ENCODE measurements at regions not wholly inside any gene's neighbourhood (a gene's known extent, or its start where the extent isn't known, plus 50 kb on each side); places are given as distances from the start of the nearest gene placed in this dataset.

DNA sequence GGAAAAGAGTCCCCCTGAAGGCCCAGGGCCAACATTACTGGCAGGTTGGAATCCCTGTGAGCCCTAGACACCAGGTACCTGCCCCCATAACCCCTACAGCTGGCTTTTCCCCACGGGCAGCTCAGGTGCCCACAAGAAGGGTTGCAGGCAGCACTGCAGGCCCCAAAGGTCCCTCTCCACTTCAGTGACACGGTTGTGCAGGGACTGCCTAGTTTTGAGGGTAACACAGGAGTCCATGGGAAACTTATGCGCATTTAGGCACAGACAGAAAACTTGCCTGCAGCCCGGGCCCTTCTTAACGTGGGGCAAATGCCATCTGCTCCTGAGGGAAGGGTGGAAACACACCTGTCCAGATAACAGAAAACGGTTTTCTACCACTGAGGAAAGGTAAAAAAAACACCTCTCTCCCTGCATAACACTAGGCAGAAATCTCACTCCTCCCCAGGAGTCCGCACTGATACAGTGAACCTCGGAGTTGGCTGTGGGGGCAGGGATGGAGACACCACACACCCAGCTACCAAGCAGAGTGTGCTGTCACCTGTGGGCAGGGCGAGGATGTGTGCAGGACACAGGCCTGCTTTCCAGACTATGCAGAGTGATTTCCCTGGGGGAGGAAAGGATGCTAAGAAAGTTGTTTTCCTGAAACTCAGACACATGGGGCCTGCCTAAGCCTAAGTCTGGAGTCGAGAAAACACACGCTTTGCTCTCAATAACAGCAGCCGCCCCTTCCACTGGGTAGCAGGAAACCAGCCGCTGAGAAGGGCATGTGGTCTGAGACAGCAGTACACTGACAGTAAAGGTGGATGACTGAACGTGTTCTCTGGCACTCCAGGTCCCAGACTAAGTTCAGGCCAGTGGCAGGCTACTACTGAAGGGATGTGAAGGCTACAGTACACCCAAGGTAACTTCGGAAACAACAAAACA lies 819.4 kb downstream of the DCDC2C start:
- no peaks in the 10 kb centered on the region for H3K9me3 ChIP-seq (ENCODE audit: control insufficient read depth, low read length)
- no peaks in the 10 kb centered on the region for H3K36me3 ChIP-seq (ENCODE audit: control insufficient read depth, insufficient read depth, low read length)
- no peak overlapping the region for H3K4me3 ChIP-seq (ENCODE audit: extremely low read depth, insufficient read depth, low read length, poor library complexity, severe bottlenecking)
- no peak overlapping the region for H3K27ac ChIP-seq (ENCODE audit: low read depth, low read length, severe bottlenecking)
- H3K4me1 ChIP-seq (ENCODE audit: control insufficient read depth, insufficient read depth, low read length, poor library complexity, severe bottlenecking): no peaks in the 10 kb centered on the region
- 83 to 91% methylated on average over 9 to 10 of the region's 15 CpGs for WGBS, 2 experiments (ENCODE audit: insufficient coverage in 2 of 2)

DNA sequence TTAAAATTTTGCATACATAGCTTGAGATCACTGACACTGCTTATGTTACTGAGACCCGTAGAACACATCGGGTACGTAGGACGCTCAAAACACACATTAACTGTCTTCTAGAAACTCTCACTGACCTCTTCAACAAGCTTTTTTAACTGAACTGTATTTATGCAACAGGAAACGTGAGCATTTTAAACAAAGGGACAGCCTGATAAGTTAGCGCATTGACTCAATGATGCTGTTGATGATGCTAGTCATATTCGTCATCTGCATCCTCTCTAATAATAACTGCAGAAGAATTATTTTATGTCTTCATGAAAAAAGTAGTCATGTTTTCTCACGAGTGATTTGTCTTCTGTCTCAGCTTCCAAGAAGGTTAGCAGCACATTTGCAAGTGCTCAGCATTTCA lies 824.0 kb downstream of the DCDC2C start:
- H3K4me3 ChIP-seq (ENCODE audit: extremely low read depth, insufficient read depth, low read length, poor library complexity, severe bottlenecking): no peak overlapping the region
- H3K4me1 ChIP-seq (ENCODE audit: control insufficient read depth, insufficient read depth, low read length, poor library complexity, severe bottlenecking): no peaks in the 10 kb centered on the region
- 87 to 94% methylated on average over 4 to 6 of the region's 8 CpGs for WGBS, 2 experiments (ENCODE audit: insufficient coverage in 2 of 2)
- H3K9me3 ChIP-seq (ENCODE audit: control insufficient read depth, low read length): no peaks in the 10 kb centered on the region
- no peaks in the 10 kb centered on the region for H3K36me3 ChIP-seq (ENCODE audit: control insufficient read depth, insufficient read depth, low read length)
- no peak overlapping the region for H3K27ac ChIP-seq (ENCODE audit: low read depth, low read length, severe bottlenecking)

DNA sequence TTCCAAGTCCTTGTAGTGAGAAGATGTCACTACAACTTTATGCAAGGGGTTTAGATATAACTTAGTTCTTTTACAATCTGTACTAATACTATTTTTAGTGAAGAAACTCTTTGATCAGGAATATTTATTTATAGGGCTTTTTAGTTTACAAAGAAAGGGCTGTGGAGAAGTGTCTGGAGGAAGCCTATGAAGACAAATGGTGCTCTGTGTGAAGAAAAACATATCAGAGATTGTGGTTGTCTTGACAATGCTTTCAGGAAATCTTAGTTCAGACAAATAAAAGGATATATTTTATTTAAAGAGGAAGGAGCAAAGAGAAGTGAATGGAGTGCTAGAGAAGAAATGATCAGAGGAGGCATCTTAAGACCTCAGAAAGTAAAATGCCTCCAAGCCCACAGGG lies 824.9 kb downstream of the DCDC2C start:
- Histone ChIP-seq H3K27ac (ENCODE audit: low read depth, low read length, severe bottlenecking) (no peak overlapping the region), H3K9me3 (ENCODE audit: control insufficient read depth, low read length) (no peaks in the 10 kb centered on the region), H3K4me3 (ENCODE audit: extremely low read depth, insufficient read depth, low read length, poor library complexity, severe bottlenecking) (no peak overlapping the region), H3K36me3 (ENCODE audit: control insufficient read depth, insufficient read depth, low read length) (no peaks in the 10 kb centered on the region), H3K4me1 (ENCODE audit: control insufficient read depth, insufficient read depth, low read length, poor library complexity, severe bottlenecking) (no peaks in the 10 kb centered on the region)

DNA sequence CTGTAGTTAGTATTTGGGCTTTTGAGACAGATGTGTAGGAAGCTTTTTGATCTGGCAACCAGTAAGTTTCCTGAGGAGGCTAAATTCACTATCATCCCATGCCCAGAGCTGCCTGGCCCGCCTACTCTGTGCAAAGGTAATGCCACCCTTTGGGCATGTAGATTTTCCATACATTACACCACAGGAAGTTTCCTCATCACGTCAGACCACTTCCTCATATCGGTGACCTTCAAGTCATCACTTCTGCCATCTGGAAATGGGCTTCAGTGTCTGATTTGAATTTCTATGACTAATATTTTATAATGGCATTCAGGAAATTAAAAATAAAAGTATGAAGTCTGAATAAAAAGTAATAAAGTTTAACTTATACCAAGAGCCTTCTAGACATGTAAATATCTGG lies 825.4 kb downstream of the DCDC2C start:
- H3K4me3 ChIP-seq (ENCODE audit: extremely low read depth, insufficient read depth, low read length, poor library complexity, severe bottlenecking): no peak overlapping the region
- WGBS, 2 experiments (ENCODE audit: insufficient coverage in 2 of 2): 60 to 100% methylated on average over 1 of the region's 3 CpGs
- no peaks in the 10 kb centered on the region for H3K9me3 ChIP-seq (ENCODE audit: control insufficient read depth, low read length)
- H3K4me1 ChIP-seq (ENCODE audit: control insufficient read depth, insufficient read depth, low read length, poor library complexity, severe bottlenecking): no peaks in the 10 kb centered on the region
- H3K36me3 ChIP-seq (ENCODE audit: control insufficient read depth, insufficient read depth, low read length): no peaks in the 10 kb centered on the region
- no peak overlapping the region for H3K27ac ChIP-seq (ENCODE audit: low read depth, low read length, severe bottlenecking)

DNA sequence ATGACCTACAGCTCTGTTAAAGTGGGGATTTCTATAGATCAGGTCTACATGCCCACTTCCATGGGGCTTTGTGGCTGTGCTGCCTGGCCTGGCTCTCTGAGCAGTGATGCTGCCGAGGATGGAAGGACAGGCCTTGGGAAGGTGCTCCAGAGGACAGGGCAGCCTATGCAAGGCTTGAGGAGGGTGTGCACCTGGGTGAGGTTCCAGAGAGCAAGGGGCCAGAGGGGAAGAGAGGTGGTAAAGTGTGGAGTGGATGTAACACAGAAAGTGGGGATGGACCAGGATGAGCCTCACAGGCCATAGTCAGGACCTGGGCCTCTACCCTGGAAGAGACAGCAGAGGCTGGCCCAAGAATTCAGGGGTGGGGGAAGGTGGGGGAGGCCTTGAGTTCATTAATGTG lies 826.4 kb downstream of the DCDC2C start:
- 85 to 100% methylated on average over 1 of the region's 1 CpG for WGBS, 2 experiments (ENCODE audit: insufficient coverage in 2 of 2)
- Histone ChIP-seq H3K4me3 (ENCODE audit: extremely low read depth, insufficient read depth, low read length, poor library complexity, severe bottlenecking) (no peak overlapping the region), H3K4me1 (ENCODE audit: control insufficient read depth, insufficient read depth, low read length, poor library complexity, severe bottlenecking) (no peaks in the 10 kb centered on the region)

DNA sequence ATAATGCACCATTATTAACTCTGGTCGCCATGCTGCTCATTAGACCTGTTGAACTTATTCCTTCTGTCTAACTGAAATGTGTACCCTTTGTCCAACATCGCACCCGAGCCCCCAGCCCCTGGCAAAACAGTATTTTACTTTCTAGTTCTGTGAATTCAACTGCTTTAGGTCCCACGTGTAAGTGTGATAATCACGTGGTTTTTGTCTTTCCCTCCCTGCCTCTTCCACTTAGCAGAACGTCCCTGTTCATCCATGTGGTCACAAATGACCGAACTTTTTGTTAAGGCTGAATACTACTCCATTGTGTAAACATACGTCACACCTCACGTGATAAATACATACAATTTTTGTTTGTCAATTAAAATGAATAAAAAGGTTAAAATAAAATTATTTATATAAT lies 826.9 kb downstream of the DCDC2C start:
- no peaks in the 10 kb centered on the region for H3K9me3 ChIP-seq (ENCODE audit: control insufficient read depth, low read length)
- WGBS, 2 experiments (ENCODE audit: insufficient coverage in 2 of 2): 77 to 82% methylated on average over 5 of the region's 9 CpGs
- H3K4me1 ChIP-seq (ENCODE audit: control insufficient read depth, insufficient read depth, low read length, poor library complexity, severe bottlenecking): no peaks in the 10 kb centered on the region
- H3K4me3 ChIP-seq (ENCODE audit: extremely low read depth, insufficient read depth, low read length, poor library complexity, severe bottlenecking): no peak overlapping the region
- no peak overlapping the region for H3K27ac ChIP-seq (ENCODE audit: low read depth, low read length, severe bottlenecking)
- no peaks in the 10 kb centered on the region for H3K36me3 ChIP-seq (ENCODE audit: control insufficient read depth, insufficient read depth, low read length)

More for the DNA sequence above, 826.4 kb downstream of the DCDC2C start:
- Histone ChIP-seq H3K36me3 (ENCODE audit: control insufficient read depth, insufficient read depth, low read length) (no peaks in the 10 kb centered on the region), H3K27ac (ENCODE audit: low read depth, low read length, severe bottlenecking) (no peak overlapping the region), H3K9me3 (ENCODE audit: control insufficient read depth, low read length) (no peaks in the 10 kb centered on the region)

DNA sequence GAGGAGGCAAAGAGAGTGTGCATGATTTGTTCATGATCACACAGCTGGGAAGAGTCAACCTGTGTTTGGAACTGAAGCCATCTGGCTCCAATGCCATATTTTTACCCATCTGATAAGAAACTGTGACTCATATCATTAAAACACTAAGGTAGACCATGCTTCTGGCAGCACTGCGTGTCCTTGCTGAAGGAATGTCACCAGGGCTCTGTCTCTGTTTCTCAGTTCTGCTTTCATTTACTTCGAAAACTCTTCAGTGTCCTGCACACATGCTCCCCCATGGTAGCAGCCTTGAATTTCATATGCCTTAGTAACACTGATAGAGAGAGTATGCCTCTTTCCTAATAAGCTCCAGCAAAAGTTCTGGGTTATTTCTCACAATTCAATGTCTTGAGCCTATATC lies 830.4 kb downstream of the DCDC2C start:
- Histone ChIP-seq H3K36me3 (ENCODE audit: control insufficient read depth, insufficient read depth, low read length) (no peaks in the 10 kb centered on the region), H3K9me3 (ENCODE audit: control insufficient read depth, low read length) (no peaks in the 10 kb centered on the region), H3K4me1 (ENCODE audit: control insufficient read depth, insufficient read depth, low read length, poor library complexity, severe bottlenecking) (no peaks in the 10 kb centered on the region), H3K4me3 (ENCODE audit: extremely low read depth, insufficient read depth, low read length, poor library complexity, severe bottlenecking) (no peak overlapping the region), H3K27ac (ENCODE audit: low read depth, low read length, severe bottlenecking) (no peak overlapping the region)
- 89 to 96% methylated on average over 1 to 2 of the region's 2 CpGs for WGBS, 2 experiments (ENCODE audit: insufficient coverage in 2 of 2)

DNA sequence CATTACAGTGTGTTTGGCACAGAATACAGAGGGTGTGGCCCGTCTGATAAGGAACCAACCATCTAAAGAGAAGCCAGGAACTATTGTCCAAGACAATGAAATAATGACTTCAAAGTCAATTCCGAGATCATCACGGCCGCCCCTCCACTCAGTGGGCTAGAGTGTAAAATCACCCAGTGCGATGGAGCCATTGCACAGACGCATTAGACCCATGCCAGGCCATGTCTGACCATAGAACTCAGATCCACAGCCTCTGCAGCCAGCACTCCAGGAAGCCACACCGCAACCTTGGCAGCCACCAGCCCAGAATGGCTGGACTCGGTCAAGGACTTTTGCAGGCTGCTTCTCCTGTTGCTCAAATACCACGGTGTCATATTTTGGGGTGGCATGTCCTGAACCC lies 835.7 kb downstream of the DCDC2C start:
- WGBS, 2 experiments (ENCODE audit: insufficient coverage in 2 of 2): 90 to 94% methylated on average over 7 to 8 of the region's 9 CpGs
- H3K36me3 ChIP-seq (ENCODE audit: control insufficient read depth, insufficient read depth, low read length): no peaks in the 10 kb centered on the region
- no peak overlapping the region for H3K27ac ChIP-seq (ENCODE audit: low read depth, low read length, severe bottlenecking)
- no peaks in the 10 kb centered on the region for H3K4me1 ChIP-seq (ENCODE audit: control insufficient read depth, insufficient read depth, low read length, poor library complexity, severe bottlenecking)
- H3K4me3 ChIP-seq (ENCODE audit: extremely low read depth, insufficient read depth, low read length, poor library complexity, severe bottlenecking): no peak overlapping the region
- H3K9me3 ChIP-seq (ENCODE audit: control insufficient read depth, low read length): no peaks in the 10 kb centered on the region

DNA sequence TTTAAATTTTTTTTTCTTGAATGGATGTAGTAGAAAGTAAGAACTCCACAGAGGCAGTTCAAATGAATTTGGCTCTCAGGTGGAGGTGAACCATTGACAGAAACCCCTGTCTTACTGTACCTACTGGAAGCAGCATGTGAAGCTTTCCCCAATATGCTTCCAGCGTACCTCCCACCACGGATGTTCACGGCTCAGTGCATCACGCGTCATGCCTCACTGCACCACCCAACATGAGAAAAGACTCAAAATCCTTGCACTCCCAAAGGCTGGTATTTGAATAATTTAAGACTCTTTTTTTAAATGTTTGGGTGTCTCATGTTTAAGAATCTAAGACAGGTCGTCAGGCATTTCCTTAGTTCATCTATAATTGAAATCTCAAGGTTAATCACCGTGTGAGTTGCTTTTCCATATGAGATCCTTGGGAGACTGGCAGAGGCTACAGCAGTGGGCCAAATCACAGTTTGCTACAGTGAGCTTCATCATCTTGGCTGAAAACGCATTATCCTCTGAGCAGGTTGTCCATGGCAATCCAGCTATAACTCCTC lies 846.4 kb downstream of the DCDC2C start:
- Histone ChIP-seq H3K4me1 (ENCODE audit: control insufficient read depth, insufficient read depth, low read length, poor library complexity, severe bottlenecking) (no peaks in the 10 kb centered on the region), H3K36me3 (ENCODE audit: control insufficient read depth, insufficient read depth, low read length) (no peaks in the 10 kb centered on the region), H3K27ac (ENCODE audit: low read depth, low read length, severe bottlenecking) (no peak overlapping the region), H3K4me3 (ENCODE audit: extremely low read depth, insufficient read depth, low read length, poor library complexity, severe bottlenecking) (no peak overlapping the region), H3K9me3 (ENCODE audit: control insufficient read depth, low read length) (no peaks in the 10 kb centered on the region)
- 93 to 96% methylated on average over 3 to 5 of the region's 8 CpGs for WGBS, 2 experiments (ENCODE audit: insufficient coverage in 2 of 2)

DNA sequence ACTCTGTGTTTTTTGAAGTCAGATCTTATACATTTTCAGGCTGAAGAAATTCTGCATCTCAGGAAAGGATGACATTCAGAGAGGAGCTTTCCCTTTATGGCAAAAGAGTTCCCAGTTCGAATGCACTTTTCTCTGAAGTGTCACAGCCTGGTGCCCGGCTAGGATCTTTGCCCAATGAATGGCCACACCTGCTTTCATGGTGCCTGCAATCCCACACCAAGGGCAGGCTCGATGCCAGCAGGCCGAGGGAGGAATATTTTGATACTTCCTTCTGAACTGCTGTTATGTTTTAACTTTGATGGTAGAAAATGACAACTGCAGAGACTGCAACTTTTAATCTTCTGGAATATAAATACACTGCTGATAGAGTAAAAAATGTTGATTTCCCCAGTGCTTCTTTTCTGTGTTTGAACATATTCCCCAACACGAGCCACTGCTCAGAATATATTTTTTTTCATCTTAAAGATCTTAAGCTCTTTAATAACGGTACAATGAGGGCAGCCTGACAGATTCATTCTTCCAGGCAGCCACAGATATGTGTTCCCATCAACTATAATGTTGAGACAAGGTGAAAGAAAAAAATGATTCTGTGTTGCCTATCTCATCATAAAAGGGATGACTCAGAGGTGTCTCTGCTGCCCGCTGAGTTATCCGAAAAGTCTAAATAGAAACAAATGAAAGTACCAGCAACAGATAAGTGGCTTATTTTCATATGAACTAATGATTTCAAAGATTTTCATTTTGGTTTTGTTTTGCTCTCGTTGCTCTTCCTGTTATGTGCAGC lies 848.5 kb downstream of the DCDC2C start:
- 89 to 96% methylated on average over 2 to 7 of the region's 9 CpGs for WGBS, 2 experiments (ENCODE audit: insufficient coverage in 2 of 2)
- Histone ChIP-seq H3K27ac (ENCODE audit: low read depth, low read length, severe bottlenecking) (no peak overlapping the region), H3K4me3 (ENCODE audit: extremely low read depth, insufficient read depth, low read length, poor library complexity, severe bottlenecking) (no peak overlapping the region), H3K36me3 (ENCODE audit: control insufficient read depth, insufficient read depth, low read length) (no peaks in the 10 kb centered on the region), H3K9me3 (ENCODE audit: control insufficient read depth, low read length) (no peaks in the 10 kb centered on the region), H3K4me1 (ENCODE audit: control insufficient read depth, insufficient read depth, low read length, poor library complexity, severe bottlenecking) (no peaks in the 10 kb centered on the region)
